WTC11 (cell line): ENCODE measurements at regions not wholly inside any gene's neighbourhood (a gene's known extent, or its start where the extent isn't known, plus 50 kb on each side); places are given as distances from the start of the nearest gene placed in this dataset.

ENCODE experiments used
- CTCF ChIP-seq: fragments of 200-600 bp; IDR thresholded peaks from 2 replicates; pipeline ENCODE4 v1.8.0; 2022; ENCODE audit warnings: antibody characterized with exemption
- IRF2 ChIP-seq: sonication (generic); formaldehyde crosslinking; IDR thresholded peaks from 2 replicates; pipeline ENCODE4 v1.8.0; 2022; ENCODE audit warnings: low read depth, missing genetic modification reagents, borderline replicate concordance
- MXD4 ChIP-seq: fragments of 250-450 bp; sonication (Bioruptor Pico); IDR thresholded peaks from 2 replicates; pipeline ENCODE4 v1.8.0; 2021; ENCODE audit warnings: mild to moderate bottlenecking, moderate library complexity, borderline replicate concordance
- SMAD3 ChIP-seq: sonication (generic); formaldehyde crosslinking; IDR thresholded peaks from 2 replicates; pipeline ENCODE4 v1.8.0; 2022; ENCODE audit warnings: missing genetic modification reagents, mild to moderate bottlenecking, borderline replicate concordance

GRCh38 chr11:86184728-86185380, 59.7 kb upstream of the EED start:
- no peak for TF ChIP-seq CTCF
- no peak for TF ChIP-seq MXD4
- TF ChIP-seq IRF2 (CRISPR knock-in tag), result no peak
- no peak for TF ChIP-seq SMAD3 (CRISPR knock-in tag)
